ENCODE measurements at regions not wholly inside any gene's neighbourhood (a gene's known extent, or its start where the extent isn't known, plus 50 kb on each side); places are given as distances from the start of the nearest gene placed in this dataset.

GRCh38 chr3:110456438-110457138, 615.0 kb upstream of the NECTIN3 start:
- TF ChIP-seq RFX5 (IDR thresholded peaks at IDR 0.05; ENCODE audit: low read depth, low read length): no peak
- TF ChIP-seq POLR2AphosphoS5 (IDR thresholded peaks at IDR 0.05; ENCODE audit: low read length): no peak
- TF ChIP-seq, protein P1, sequence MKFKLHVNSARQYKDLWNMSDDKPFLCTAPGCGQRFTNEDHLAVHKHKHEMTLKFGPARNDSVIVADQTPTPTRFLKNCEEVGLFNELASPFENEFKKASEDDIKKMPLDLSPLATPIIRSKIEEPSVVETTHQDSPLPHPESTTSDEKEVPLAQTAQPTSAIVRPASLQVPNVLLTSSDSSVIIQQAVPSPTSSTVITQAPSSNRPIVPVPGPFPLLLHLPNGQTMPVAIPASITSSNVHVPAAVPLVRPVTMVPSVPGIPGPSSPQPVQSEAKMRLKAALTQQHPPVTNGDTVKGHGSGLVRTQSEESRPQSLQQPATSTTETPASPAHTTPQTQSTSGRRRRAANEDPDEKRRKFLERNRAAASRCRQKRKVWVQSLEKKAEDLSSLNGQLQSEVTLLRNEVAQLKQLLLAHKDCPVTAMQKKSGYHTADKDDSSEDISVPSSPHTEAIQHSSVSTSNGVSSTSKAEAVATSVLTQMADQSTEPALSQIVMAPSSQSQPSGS (IDR thresholded peaks at IDR 0.05; ENCODE audit: low read length): no peak
- no peak for TF ChIP-seq CHD4 (IDR thresholded peaks at IDR 0.05)
- no peak for TF ChIP-seq POLR2A (IDR thresholded peaks at IDR 0.05; ENCODE audit: low read depth, low read length)
- TF ChIP-seq SMC3 (IDR thresholded peaks at IDR 0.05; ENCODE audit: borderline replicate concordance, low read length): no peak
- TF ChIP-seq MYC (IDR thresholded peaks at IDR 0.05; ENCODE audit: insufficient read depth, insufficient read length, insufficient replicate concordance, low read length, severe bottlenecking): no peak
- TF ChIP-seq, protein P2, sequence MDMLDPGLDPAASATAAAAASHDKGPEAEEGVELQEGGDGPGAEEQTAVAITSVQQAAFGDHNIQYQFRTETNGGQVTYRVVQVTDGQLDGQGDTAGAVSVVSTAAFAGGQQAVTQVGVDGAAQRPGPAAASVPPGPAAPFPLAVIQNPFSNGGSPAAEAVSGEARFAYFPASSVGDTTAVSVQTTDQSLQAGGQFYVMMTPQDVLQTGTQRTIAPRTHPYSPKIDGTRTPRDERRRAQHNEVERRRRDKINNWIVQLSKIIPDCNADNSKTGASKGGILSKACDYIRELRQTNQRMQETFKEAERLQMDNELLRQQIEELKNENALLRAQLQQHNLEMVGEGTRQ (IDR thresholded peaks at IDR 0.05; ENCODE audit: borderline replicate concordance, low read depth, low read length): no peak
- TF ChIP-seq CBFB (IDR thresholded peaks at IDR 0.05; ENCODE audit: low read depth): no peak
- no peak for TF ChIP-seq CTCF (IDR thresholded peaks at IDR 0.05 in 2 of 3, conservative IDR thresholded peaks at IDR 0.05 in 1 of 3; ENCODE audit: control insufficient read depth in 2 of 3, extremely low read depth in 1 of 3, insufficient read depth in 1 of 3, low read depth in 3 of 3, low read length in 3 of 3)
- TF ChIP-seq GATAD2B (conservative IDR thresholded peaks at IDR 0.05; ENCODE audit: low read depth): no peak
- TF ChIP-seq EED (IDR thresholded peaks at IDR 0.05; ENCODE audit: low read depth): no peak
- TF ChIP-seq JUND (IDR thresholded peaks at IDR 0.05; ENCODE audit: low read depth, low read length): no peak
- TF ChIP-seq EP300 (IDR thresholded peaks at IDR 0.05; ENCODE audit: borderline replicate concordance in 1 of 2, control insufficient read depth in 1 of 2, low read depth in 2 of 2, low read length in 2 of 2): no peak

Data from GM12878 (cell line).